ENCODE measurements at regions not wholly inside any gene's neighbourhood (a gene's known extent, or its start where the extent isn't known, plus 50 kb on each side); places are given as distances from the start of the nearest gene placed in this dataset.

DNA sequence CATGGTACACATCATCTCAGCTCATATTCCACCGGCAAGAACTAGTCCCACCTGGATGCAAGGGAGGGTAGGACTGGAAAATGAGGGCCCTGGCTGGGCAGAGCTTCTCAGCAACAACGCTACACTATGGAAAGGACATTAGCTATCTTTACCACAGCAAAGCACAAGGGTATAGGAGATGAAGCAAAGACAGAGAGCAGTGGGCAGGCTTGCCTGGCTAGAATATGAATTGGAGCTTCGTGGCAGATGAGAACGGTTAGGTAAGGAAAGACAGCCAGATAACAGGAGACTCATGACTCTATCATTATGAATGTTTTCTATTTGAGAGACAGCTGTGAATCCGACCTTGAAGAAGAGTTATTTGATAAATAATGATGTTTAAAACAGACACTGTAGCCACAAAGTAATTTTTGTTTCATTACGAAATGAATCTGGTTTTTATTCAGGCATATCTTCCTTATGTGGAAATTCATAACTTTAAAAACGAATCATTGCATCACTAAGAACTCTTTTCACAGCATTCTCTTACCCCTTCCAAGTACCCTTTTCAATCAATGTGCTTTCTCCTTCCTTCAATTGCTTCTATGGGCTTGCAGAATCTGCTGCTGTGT, 59.1 kb upstream of the PCED1B start:
- no peak for TF ChIP-seq EZH2 (IDR thresholded peaks at IDR 0.05; ENCODE audit: low read length, unreplicated experiment)
- TF ChIP-seq, protein P1, sequence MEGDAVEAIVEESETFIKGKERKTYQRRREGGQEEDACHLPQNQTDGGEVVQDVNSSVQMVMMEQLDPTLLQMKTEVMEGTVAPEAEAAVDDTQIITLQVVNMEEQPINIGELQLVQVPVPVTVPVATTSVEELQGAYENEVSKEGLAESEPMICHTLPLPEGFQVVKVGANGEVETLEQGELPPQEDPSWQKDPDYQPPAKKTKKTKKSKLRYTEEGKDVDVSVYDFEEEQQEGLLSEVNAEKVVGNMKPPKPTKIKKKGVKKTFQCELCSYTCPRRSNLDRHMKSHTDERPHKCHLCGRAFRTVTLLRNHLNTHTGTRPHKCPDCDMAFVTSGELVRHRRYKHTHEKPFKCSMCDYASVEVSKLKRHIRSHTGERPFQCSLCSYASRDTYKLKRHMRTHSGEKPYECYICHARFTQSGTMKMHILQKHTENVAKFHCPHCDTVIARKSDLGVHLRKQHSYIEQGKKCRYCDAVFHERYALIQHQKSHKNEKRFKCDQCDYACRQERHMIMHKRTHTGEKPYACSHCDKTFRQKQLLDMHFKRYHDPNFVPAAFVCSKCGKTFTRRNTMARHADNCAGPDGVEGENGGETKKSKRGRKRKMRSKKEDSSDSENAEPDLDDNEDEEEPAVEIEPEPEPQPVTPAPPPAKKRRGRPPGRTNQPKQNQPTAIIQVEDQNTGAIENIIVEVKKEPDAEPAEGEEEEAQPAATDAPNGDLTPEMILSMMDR (conservative IDR thresholded peaks at IDR 0.05; ENCODE audit: low read depth, low read length), result no peak
- TF ChIP-seq EZH2phosphoT487 (IDR thresholded peaks at IDR 0.05; ENCODE audit: borderline replicate concordance, low read length), result no peak
- CTCF ChIA-PET, result interaction anchor here (1.0 to 1.8 kb wide), 4 partner anchors 78 to 1029 kb away, joined by 4 to 8 read pairs (median 8); no protein-coding TSS in a partner anchor
- no peaks in the 10 kb centered on the region for H3K9me2 ChIP-seq (replicated peaks; ENCODE audit: low read length)
- H3K4me3 ChIP-seq (ENCODE audit: low read length), result no peak overlapping the region
- no peak overlapping the region for H2AFZ ChIP-seq (ENCODE audit: low read length)
- no peaks in the 10 kb centered on the region for H3K36me3 ChIP-seq (ENCODE audit: low read depth, low read length)
- POLR2A ChIA-PET (ENCODE audit: unreplicated experiment), result interaction anchor here (0.6 kb wide), 1 partner anchor 679 kb away, joined by 3 read pairs; no protein-coding TSS in a partner anchor
- no peaks in the 10 kb centered on the region for H3K27me3 ChIP-seq (ENCODE audit: low read length)
- no TSS peak for BruUV-seq (replicated peaks)
- no peak overlapping the region for H3K4me2 ChIP-seq (ENCODE audit: low read length)
- ATAC-seq (no peak), DNase-seq (no peak)
- H3K27ac ChIP-seq (ENCODE audit: low read length), result no peak overlapping the region
- H4K20me1 ChIP-seq (ENCODE audit: low read length), result no peaks in the 10 kb centered on the region
- no peaks in the 10 kb centered on the region for H3K79me2 ChIP-seq (ENCODE audit: low read length)
- H3K9ac ChIP-seq (ENCODE audit: low read length), result no peak overlapping the region
- no peaks in the 10 kb centered on the region for H3F3A ChIP-seq (ENCODE audit: low read length, unreplicated experiment)
- intact Hi-C loops (cut with micrococcal nuclease), result loop anchor here (2.0 to 5.0 kb wide), 4 partner anchors 344 to 646 kb away; no protein-coding TSS in a partner anchor
- peaks cover 45% of the 10 kb centered on the region for H3K4me1 ChIP-seq (ENCODE audit: insufficient read depth, low read length)
- H3K9me3 ChIP-seq (ENCODE audit: low read length), result no peaks in the 10 kb centered on the region

DNA sequence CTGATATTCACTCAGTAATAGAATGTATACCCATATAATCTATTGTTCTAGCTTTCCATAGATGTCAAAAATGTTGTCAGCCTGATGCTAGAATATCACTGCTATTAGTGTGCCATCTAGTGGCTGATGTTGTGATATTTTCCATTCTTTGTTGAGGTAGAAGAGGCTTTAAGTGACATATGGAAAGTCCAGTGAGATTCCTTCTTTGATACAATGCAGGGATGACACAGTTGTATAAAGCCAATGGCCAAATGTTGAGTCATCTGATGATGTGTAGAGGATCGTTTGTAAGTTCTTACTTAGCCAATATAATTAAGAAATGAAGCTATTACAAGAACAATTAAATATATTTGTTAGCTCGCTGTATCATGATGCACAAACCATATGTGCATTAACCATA, 58.1 kb upstream of the PCED1B start:
- H3F3A ChIP-seq (ENCODE audit: low read length, unreplicated experiment), result no peaks in the 10 kb centered on the region
- H3K4me2 ChIP-seq (ENCODE audit: low read length), result peak overlapping the region; percentile 5; the same call in 1 of the 2 replicates
- intact Hi-C loops (cut with micrococcal nuclease), result loop anchor here (1.0 to 5.0 kb wide), 7 partner anchors 37 to 868 kb away; no protein-coding TSS in a partner anchor
- H4K20me1 ChIP-seq (ENCODE audit: low read length), result no peaks in the 10 kb centered on the region
- no peak overlapping the region for H3K9ac ChIP-seq (ENCODE audit: low read length)
- no peak overlapping the region for H3K27ac ChIP-seq (ENCODE audit: low read length)
- ChIA-PET POLR2A (ENCODE audit: unreplicated experiment) (interaction anchor here (0.7 kb wide), 1 partner anchor 1032 kb away, joined by 3 read pairs; no protein-coding TSS in a partner anchor), CTCF (interaction anchor here (0.5 to 1.8 kb wide), 13 partner anchors 11 to 1030 kb away, joined by 3 to 12 read pairs (median 4); no protein-coding TSS in a partner anchor)
- ATAC-seq, result peak; percentile 62
- no peak overlapping the region for H2AFZ ChIP-seq (ENCODE audit: low read length)
- no peaks in the 10 kb centered on the region for H3K9me2 ChIP-seq (replicated peaks; ENCODE audit: low read length)
- H3K4me3 ChIP-seq (ENCODE audit: low read length), result no peak overlapping the region
- peak; percentile 97 for DNase-seq
- no peaks in the 10 kb centered on the region for H3K9me3 ChIP-seq (ENCODE audit: low read length)
- peaks cover 45% of the 10 kb centered on the region for H3K4me1 ChIP-seq (ENCODE audit: insufficient read depth, low read length)
- H3K27me3 ChIP-seq (ENCODE audit: low read length), result no peaks in the 10 kb centered on the region
- TF ChIP-seq EZH2 (IDR thresholded peaks at IDR 0.05; ENCODE audit: low read length, unreplicated experiment) (no peak), EZH2phosphoT487 (IDR thresholded peaks at IDR 0.05; ENCODE audit: borderline replicate concordance, low read length) (no peak)
- TF ChIP-seq, protein P1 (conservative IDR thresholded peaks at IDR 0.05; ENCODE audit: low read depth, low read length), result peak; percentile 85
- no TSS peak for BruUV-seq (replicated peaks)
- no peaks in the 10 kb centered on the region for H3K79me2 ChIP-seq (ENCODE audit: low read length)
- no peaks in the 10 kb centered on the region for H3K36me3 ChIP-seq (ENCODE audit: low read depth, low read length)

DNA sequence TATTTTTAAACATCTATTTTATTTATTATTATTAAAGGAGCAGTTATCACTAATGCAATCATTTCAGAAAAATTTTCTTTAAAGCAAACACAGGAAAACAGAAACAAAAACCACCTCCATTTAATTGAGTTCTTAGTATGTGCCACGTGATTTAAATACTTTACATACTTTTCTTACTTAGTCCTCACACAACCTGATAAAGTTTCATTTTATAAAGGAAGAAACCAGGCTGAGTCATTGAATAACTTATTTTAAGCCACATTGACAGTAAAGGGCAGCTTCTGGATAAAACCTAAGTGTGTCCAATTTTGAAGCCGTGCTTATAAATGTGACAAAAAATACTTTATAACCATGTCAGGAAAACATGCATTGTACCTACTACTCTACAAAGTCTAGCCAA, 57.1 kb upstream of the PCED1B start:
- peak overlapping the region; percentile 37; the same call in 1 of the 2 replicates for H3K4me3 ChIP-seq (ENCODE audit: low read length)
- H3K27me3 ChIP-seq (ENCODE audit: low read length), result no peaks in the 10 kb centered on the region
- H3K9ac ChIP-seq (ENCODE audit: low read length), result no peak overlapping the region
- H3K4me2 ChIP-seq (ENCODE audit: low read length), result peak overlapping the region; percentile 76
- no peaks in the 10 kb centered on the region for H3K36me3 ChIP-seq (ENCODE audit: low read depth, low read length)
- peak overlapping the region; percentile 67 for H3K27ac ChIP-seq (ENCODE audit: low read length)
- intact Hi-C loops (cut with micrococcal nuclease), result loop anchor here (5.0 kb wide), 2 partner anchors 465 to 635 kb away; no protein-coding TSS in a partner anchor
- TF ChIP-seq, protein P1 (conservative IDR thresholded peaks at IDR 0.05; ENCODE audit: low read depth, low read length), result no peak
- TF ChIP-seq EZH2 (IDR thresholded peaks at IDR 0.05; ENCODE audit: low read length, unreplicated experiment) (no peak), EZH2phosphoT487 (IDR thresholded peaks at IDR 0.05; ENCODE audit: borderline replicate concordance, low read length) (no peak)
- ATAC-seq, result peak; percentile 64
- H4K20me1 ChIP-seq (ENCODE audit: low read length), result no peaks in the 10 kb centered on the region
- no peaks in the 10 kb centered on the region for H3F3A ChIP-seq (ENCODE audit: low read length, unreplicated experiment)
- no peaks in the 10 kb centered on the region for H3K9me3 ChIP-seq (ENCODE audit: low read length)
- no peak overlapping the region for H2AFZ ChIP-seq (ENCODE audit: low read length)
- no peaks in the 10 kb centered on the region for H3K9me2 ChIP-seq (replicated peaks; ENCODE audit: low read length)
- no peaks in the 10 kb centered on the region for H3K79me2 ChIP-seq (ENCODE audit: low read length)
- peak; percentile 87 for DNase-seq
- H3K4me1 ChIP-seq (ENCODE audit: insufficient read depth, low read length), result peaks cover 41% of the 10 kb centered on the region
- CTCF ChIA-PET, result interaction anchor here (1.5 kb wide), 1 partner anchor 10 kb away, joined by 7 read pairs; no protein-coding TSS in a partner anchor
- no TSS peak for BruUV-seq (replicated peaks)
- POLR2A ChIA-PET (ENCODE audit: unreplicated experiment), result interaction anchor here (0.6 kb wide), 1 partner anchor 553 kb away, joined by 3 read pairs; no protein-coding TSS in a partner anchor

Measured in PC-3 (cell line).